ENCODE measurements at regions not wholly inside any gene's neighbourhood (a gene's known extent, or its start where the extent isn't known, plus 50 kb on each side); places are given as distances from the start of the nearest gene placed in this dataset.
A peak's percentile ranks its signal among the peaks of the same experiment; 100 is the strongest.
"Not testable (repeated sequence)": the region's sequence is repeated elsewhere in the genome, so short reads cannot be mapped to it uniquely, and the experiment has no call there.

GRCh38 chr5:98540056-98540455, 233.4 kb upstream of the RGMB start:
- TF ChIP-seq CTCF (IDR thresholded peaks at IDR 0.05; ENCODE audit: insufficient read depth, low read depth, low read length): no peak
- H3K4me3 ChIP-seq (ENCODE audit: low read depth, low read length): no peak overlapping the region
- no peak for DNase-seq (ENCODE audit: low read depth)

GRCh38 chr5:98541641-98542040, 231.8 kb upstream of the RGMB start:
- TF ChIP-seq CTCF (IDR thresholded peaks at IDR 0.05; ENCODE audit: insufficient read depth, low read depth, low read length): no peak
- no peak overlapping the region for H3K4me3 ChIP-seq (ENCODE audit: low read depth, low read length)
- DNase-seq (ENCODE audit: low read depth): no peak

- H3K4me3 ChIP-seq (ENCODE audit: low read depth, low read length): no peak overlapping the region
- DNase-seq (ENCODE audit: low read depth): no peak
- TF ChIP-seq CTCF (IDR thresholded peaks at IDR 0.05; ENCODE audit: insufficient read depth, low read depth, low read length): no peak
Measured at GRCh38 chr5:98543490-98543889, 230.0 kb upstream of the RGMB start.

GRCh38 chr5:98546924-98547323, 226.5 kb upstream of the RGMB start:
- DNase-seq (ENCODE audit: low read depth); H3K4me3 ChIP-seq (ENCODE audit: low read depth, low read length): not testable (repeated sequence)

- no peak for DNase-seq (ENCODE audit: low read depth)
- TF ChIP-seq CTCF (IDR thresholded peaks at IDR 0.05; ENCODE audit: insufficient read depth, low read depth, low read length): no peak
- no peak overlapping the region for H3K4me3 ChIP-seq (ENCODE audit: low read depth, low read length)
Measured at GRCh38 chr5:98556712-98557111, 216.8 kb upstream of the RGMB start.

- DNase-seq (ENCODE audit: low read depth): no peak
- H3K4me3 ChIP-seq (ENCODE audit: low read depth, low read length): no peak overlapping the region
- no peak for TF ChIP-seq CTCF (IDR thresholded peaks at IDR 0.05; ENCODE audit: insufficient read depth, low read depth, low read length)
Measured at GRCh38 chr5:98557916-98558315, 215.5 kb upstream of the RGMB start.

- peak; percentile 67 for DNase-seq (ENCODE audit: low read depth)
- no peak for TF ChIP-seq CTCF (IDR thresholded peaks at IDR 0.05; ENCODE audit: insufficient read depth, low read depth, low read length)
- no peak overlapping the region for H3K4me3 ChIP-seq (ENCODE audit: low read depth, low read length)
Measured at GRCh38 chr5:98563885-98564653, 209.4 kb upstream of the RGMB start.

Data from fibroblast of villous mesenchyme (primary cell).